ENCODE measurements at regions not wholly inside any gene's neighbourhood (a gene's known extent, or its start where the extent isn't known, plus 50 kb on each side); places are given as distances from the start of the nearest gene placed in this dataset.

DNA sequence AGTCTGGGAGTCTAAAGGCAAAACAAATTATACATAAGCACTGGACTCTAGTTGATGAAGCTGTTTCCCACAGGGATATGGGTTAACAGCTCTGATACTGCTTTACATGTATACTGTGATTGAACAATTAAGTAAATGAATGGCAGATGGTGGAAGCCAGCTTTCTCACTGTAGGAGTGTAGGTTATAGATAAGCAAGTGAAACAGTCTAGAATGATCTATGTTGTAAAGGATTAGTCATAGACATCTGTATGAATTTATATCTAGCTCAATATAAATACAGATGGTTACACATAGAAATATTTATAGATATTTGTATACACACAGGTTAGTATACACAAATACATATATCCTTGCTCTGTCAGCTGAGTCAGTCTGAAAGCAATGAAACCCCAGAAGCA is 276.1 kb downstream of the PPARGC1A start:
- ATAC-seq, result no peak
- ChIA-PET CTCF (ENCODE audit: low intra/inter-chr PET ratio) (no interaction called here), POLR2A (interaction anchor here (1.0 kb wide), 1 partner anchor 29 kb away, joined by 3 read pairs; no protein-coding TSS in a partner anchor)
- H3K9ac ChIP-seq (ENCODE audit: insufficient read depth in 1 of 2, low read depth in 2 of 2, low read length in 2 of 2), result no peak overlapping the region
- no peaks in the 10 kb centered on the region for H3K79me2 ChIP-seq (ENCODE audit: control insufficient read depth, insufficient read depth, low read length)
- TF ChIP-seq EWSR1 (IDR thresholded peaks at IDR 0.05; ENCODE audit: borderline replicate concordance, low read depth, partially characterized antibody), result no peak
- TF ChIP-seq, protein P1, sequence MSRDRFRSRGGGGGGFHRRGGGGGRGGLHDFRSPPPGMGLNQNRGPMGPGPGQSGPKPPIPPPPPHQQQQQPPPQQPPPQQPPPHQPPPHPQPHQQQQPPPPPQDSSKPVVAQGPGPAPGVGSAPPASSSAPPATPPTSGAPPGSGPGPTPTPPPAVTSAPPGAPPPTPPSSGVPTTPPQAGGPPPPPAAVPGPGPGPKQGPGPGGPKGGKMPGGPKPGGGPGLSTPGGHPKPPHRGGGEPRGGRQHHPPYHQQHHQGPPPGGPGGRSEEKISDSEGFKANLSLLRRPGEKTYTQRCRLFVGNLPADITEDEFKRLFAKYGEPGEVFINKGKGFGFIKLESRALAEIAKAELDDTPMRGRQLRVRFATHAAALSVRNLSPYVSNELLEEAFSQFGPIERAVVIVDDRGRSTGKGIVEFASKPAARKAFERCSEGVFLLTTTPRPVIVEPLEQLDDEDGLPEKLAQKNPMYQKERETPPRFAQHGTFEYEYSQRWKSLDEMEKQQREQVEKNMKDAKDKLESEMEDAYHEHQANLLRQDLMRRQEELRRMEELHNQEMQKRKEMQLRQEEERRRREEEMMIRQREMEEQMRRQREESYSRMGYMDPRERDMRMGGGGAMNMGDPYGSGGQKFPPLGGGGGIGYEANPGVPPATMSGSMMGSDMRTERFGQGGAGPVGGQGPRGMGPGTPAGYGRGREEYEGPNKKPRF (IDR thresholded peaks at IDR 0.05; ENCODE audit: low read depth, low read length), result no peak
- no peak for TF ChIP-seq CBFA2T3 (IDR thresholded peaks at IDR 0.05)
- no peak for TF ChIP-seq ZFP36 (IDR thresholded peaks at IDR 0.05; ENCODE audit: low read depth, low read length, partially characterized antibody)
- no peak for TF ChIP-seq SRSF7 (optimal IDR thresholded peaks at IDR 0.05; ENCODE audit: low read depth, low read length)
- TF ChIP-seq, protein P2, sequence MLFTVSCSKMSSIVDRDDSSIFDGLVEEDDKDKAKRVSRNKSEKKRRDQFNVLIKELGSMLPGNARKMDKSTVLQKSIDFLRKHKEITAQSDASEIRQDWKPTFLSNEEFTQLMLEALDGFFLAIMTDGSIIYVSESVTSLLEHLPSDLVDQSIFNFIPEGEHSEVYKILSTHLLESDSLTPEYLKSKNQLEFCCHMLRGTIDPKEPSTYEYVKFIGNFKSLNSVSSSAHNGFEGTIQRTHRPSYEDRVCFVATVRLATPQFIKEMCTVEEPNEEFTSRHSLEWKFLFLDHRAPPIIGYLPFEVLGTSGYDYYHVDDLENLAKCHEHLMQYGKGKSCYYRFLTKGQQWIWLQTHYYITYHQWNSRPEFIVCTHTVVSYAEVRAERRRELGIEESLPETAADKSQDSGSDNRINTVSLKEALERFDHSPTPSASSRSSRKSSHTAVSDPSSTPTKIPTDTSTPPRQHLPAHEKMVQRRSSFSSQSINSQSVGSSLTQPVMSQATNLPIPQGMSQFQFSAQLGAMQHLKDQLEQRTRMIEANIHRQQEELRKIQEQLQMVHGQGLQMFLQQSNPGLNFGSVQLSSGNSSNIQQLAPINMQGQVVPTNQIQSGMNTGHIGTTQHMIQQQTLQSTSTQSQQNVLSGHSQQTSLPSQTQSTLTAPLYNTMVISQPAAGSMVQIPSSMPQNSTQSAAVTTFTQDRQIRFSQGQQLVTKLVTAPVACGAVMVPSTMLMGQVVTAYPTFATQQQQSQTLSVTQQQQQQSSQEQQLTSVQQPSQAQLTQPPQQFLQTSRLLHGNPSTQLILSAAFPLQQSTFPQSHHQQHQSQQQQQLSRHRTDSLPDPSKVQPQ (CRISPR knock-in tag; IDR thresholded peaks at IDR 0.05; ENCODE audit: borderline replicate concordance), result no peak
- intact Hi-C loops (cut with micrococcal nuclease) (no loop called here), in situ Hi-C loops (cut with MboI) (no loop called here)
- DNase-seq (ENCODE audit: extremely low read depth in 1 of 4, low spot score in 3 of 4), result no peak
- BruUV-seq (replicated peaks), result no TSS peak
- H3K9me3 ChIP-seq (replicated peaks; ENCODE audit: control insufficient read depth, insufficient read depth, low read depth, low read length), result no peaks in the 10 kb centered on the region
- no peak overlapping the region for H3K4me3 ChIP-seq
- no peak for FAIRE-seq
- no peak overlapping the region for H3K27ac ChIP-seq (ENCODE audit: extremely low read depth, low read depth, low read length)
- H4K20me1 ChIP-seq (replicated peaks; ENCODE audit: control insufficient read depth, insufficient read depth, low read length), result no peaks in the 10 kb centered on the region
- no peaks in the 10 kb centered on the region for H3K4me1 ChIP-seq (replicated peaks in 1 of 2; ENCODE audit: control insufficient read depth in 2 of 2, insufficient read depth in 2 of 2, low read length in 2 of 2)
- H3K27me3 ChIP-seq (ENCODE audit: control insufficient read depth in 2 of 2, insufficient read depth in 2 of 2, low read length in 2 of 2), result no peaks in the 10 kb centered on the region
- no peak overlapping the region for H2AFZ ChIP-seq (ENCODE audit: low read depth, low read length)
- H3K36me3 ChIP-seq (ENCODE audit: control insufficient read depth, insufficient read depth, low read length), result no peaks in the 10 kb centered on the region
- H3K9me1 ChIP-seq (ENCODE audit: control insufficient read depth, insufficient read depth, low read length), result no peaks in the 10 kb centered on the region
- no peak overlapping the region for H3K4me2 ChIP-seq (ENCODE audit: insufficient read depth, low read length)

Data from K562 (cell line).